GM10248 (cell line): ENCODE measurements at regions not wholly inside any gene's neighbourhood (a gene's known extent, or its start where the extent isn't known, plus 50 kb on each side); places are given as distances from the start of the nearest gene placed in this dataset.
"Not testable (repeated sequence)": the region's sequence is repeated elsewhere in the genome, so short reads cannot be mapped to it uniquely, and the experiment has no call there.

Experiments used
- CTCF ChIA-PET: fragments of 300-600 bp; sonication (Branson Sonifier 250); formaldehyde crosslinking; extraction: SDS; loops from one replicate; lab custom pipeline; 2021; ENCODE audit warnings: antibody characterized with exemption; lab: Yijun Ruan, JAX
- POLR2A ChIA-PET: fragments of 350-650 bp; sonication (Branson Sonifier 250); formaldehyde crosslinking; extraction: SDS; loops from one replicate; lab custom pipeline; 2020; ENCODE audit warnings: antibody characterized with exemption; lab: Yijun Ruan, JAX
- DNase-seq: peaks from one replicate; pipeline ENCODE4 v3.0.0; 2012; ENCODE audit errors: extremely low spot score
- TF ChIP-seq, protein P1 (sequence below): IDR thresholded peaks from 2 replicates; pipeline ENCODE4 v1.5.1; 2012; ENCODE audit warnings: mild to moderate bottlenecking, low read depth; ENCODE audit errors: extremely low read depth, missing control alignments, control extremely low read depth

DNA sequence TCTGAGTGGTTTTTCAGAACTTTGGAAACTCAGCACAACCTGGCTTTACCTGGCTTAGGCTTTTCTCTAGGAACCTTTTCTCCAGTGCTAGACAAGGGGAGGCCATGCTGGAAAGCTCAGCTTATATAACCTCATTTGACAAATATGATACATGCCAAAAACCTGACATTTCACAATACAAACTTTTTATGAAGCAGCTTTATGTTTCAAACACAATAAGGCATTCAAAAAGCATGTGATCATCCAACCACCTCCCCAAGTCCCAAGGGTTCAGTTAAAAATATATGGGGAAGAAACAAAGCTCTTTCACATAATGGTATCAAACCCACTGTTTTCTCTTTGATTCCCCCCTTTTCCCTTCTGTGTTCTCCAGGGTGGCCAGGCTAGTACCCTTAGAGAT is 63.7 kb downstream of the ZC3H11B start:
- ChIA-PET POLR2A (no interaction called here), CTCF (interaction anchor here (1.1 to 10.5 kb wide), 5 partner anchors 9 to 99 kb away, joined by 3 to 82 read pairs (median 6); no protein-coding TSS in a partner anchor)
- TF ChIP-seq, protein P1, sequence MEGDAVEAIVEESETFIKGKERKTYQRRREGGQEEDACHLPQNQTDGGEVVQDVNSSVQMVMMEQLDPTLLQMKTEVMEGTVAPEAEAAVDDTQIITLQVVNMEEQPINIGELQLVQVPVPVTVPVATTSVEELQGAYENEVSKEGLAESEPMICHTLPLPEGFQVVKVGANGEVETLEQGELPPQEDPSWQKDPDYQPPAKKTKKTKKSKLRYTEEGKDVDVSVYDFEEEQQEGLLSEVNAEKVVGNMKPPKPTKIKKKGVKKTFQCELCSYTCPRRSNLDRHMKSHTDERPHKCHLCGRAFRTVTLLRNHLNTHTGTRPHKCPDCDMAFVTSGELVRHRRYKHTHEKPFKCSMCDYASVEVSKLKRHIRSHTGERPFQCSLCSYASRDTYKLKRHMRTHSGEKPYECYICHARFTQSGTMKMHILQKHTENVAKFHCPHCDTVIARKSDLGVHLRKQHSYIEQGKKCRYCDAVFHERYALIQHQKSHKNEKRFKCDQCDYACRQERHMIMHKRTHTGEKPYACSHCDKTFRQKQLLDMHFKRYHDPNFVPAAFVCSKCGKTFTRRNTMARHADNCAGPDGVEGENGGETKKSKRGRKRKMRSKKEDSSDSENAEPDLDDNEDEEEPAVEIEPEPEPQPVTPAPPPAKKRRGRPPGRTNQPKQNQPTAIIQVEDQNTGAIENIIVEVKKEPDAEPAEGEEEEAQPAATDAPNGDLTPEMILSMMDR = no peak
- DNase-seq = no peak

DNA sequence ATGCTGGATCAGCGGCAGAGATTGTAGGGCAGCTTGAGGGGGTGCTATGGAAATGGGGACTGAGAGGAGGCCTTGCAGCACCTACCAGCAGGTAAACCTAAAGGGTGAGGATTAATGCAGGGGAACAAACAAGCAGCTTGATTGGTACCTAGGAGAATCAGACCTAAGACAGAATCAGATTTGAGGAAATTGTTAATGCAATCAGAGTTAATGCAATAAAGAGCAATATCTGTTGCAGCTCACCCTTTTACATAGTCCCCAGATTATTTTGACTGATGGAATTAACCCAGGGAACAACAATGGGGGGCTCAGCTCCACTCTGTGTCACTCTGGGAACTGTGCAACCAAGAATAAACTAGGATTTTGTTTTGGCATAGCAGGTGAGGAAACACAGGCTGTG is 64.5 kb downstream of the ZC3H11B start:
- CTCF ChIA-PET = interaction anchor here (1.2 to 10.5 kb wide), 3 partner anchors 10 to 99 kb away, joined by 3 to 82 read pairs (median 6); no protein-coding TSS in a partner anchor
- TF ChIP-seq, protein P1 = no peak
- DNase-seq = no peak
- POLR2A ChIA-PET = no interaction called here

DNA sequence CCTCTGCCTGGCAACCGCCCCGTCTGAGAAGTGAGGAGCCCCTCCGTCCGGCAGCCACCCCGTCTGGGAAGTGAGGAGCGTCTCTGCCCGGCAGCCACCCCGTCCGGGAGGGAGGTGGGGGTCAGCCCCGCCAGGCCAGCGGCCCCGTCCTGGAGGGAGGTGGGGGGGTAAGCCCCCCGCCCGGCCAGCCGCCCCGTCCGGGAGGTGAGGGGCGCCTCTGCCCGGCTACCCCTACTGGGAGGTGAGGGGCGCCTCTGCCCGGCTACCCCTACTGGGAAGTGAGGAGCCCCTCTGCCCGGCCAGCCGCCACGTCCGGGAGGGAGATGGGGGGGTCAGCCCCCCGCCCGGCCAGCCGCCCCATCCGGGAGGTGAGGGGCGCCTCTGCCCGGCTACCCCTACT is 67.1 kb downstream of the ZC3H11B start:
- DNase-seq, POLR2A ChIA-PET, CTCF ChIA-PET: not testable (repeated sequence)

DNA sequence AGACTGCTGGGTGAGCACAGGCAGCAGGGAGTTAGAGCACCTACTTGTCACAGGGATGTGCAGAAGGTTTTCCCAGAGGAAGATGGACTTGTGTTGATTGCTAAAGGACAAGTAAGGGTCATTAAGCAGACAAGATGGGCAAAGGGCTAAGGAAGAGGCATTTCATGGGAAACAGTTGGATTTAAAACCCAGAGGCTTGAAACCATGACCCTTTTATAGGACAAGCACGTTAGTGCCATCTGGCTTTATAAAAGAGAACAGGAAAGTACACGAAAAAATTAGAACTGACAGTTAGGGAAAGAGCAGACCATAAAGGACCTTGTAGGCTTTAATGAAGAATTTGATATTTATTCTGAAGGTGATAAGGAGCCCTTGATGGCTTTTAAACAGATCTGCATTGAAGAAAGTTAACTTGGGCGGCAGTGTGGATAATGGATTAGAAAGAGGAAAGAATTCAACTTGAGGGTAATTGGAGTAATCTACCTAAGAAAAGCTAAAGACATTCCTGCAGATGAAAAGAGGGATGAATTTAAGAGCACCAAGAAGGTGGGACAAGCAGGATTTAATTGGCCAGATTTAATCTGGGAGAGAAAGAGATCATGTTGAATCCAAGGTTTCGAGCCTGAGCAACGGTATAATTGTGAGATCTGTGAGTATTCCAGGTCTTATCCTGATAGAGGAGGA is 68.6 kb downstream of the ZC3H11B start:
- DNase-seq = peak; percentile 15
- TF ChIP-seq, protein P1 = no peak
- CTCF ChIA-PET = interaction anchor here (1.2 to 1.4 kb wide), 2 partner anchors 10 to 22 kb away, joined by 3 to 4 read pairs; no protein-coding TSS in a partner anchor
- POLR2A ChIA-PET = no interaction called here

DNA sequence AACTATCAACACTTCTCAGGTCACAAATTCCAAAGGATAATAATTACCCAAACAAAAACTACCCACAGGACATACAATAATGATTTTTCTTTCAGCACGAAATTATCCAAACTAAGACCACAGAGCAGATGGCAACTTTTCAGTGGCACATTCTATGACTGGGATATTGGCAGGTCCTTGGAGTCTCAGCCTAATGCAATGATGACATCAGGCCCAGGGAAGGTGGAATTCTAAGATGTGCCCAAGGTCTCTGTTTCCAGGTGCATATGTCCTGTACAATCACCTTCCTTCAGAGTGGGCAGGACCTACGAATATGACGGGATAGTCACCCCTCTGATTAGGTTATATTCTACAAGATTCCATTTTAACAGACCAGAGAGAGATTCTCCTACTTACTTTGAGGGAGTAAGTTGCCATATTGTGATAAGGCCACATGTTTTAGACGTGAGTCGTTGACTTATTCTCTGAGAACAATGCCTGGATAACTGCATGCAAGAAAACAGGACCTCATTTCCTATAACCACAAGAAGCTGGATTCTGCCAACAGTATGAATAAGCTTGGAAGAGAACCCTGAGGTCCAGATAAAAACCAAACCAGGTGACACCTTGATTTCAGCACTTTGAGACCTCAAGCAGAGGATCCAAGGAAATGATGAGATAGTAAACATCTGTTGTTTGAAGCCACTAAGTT is 69.9 kb downstream of the ZC3H11B start:
- POLR2A ChIA-PET = no interaction called here
- TF ChIP-seq, protein P1 = no peak
- CTCF ChIA-PET = interaction anchor here (0.8 to 1.1 kb wide), 3 partner anchors 11 to 83 kb away, joined by 3 to 4 read pairs (median 3); no protein-coding TSS in a partner anchor
- DNase-seq = no peak

DNA sequence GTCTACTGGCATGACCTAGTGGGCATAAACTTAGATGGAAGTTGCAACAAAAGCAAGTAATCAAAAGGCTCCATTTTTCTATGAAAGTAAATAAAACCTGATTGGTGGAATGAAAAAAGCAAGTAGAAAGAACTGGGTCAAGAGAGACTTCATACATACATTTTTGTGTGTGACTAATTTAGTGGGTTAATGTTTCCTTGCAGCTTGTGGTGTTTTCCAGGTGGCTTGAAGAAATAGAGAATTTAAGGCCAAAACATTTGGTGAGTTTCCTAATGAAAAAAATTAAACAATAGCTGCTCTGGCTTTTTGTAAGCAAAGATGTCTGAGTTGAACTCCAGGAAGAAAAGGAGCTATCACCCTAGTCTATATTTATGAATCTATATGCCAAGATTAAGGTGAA is 71.0 kb downstream of the ZC3H11B start:
- POLR2A ChIA-PET = interaction anchor here (0.6 kb wide), 1 partner anchor 43 kb away, joined by 3 read pairs; no protein-coding TSS in a partner anchor
- no peak for DNase-seq
- TF ChIP-seq, protein P1 = no peak
- CTCF ChIA-PET = interaction anchor here (0.7 to 8.1 kb wide), 6 partner anchors 10 to 156 kb away, joined by 3 to 82 read pairs (median 3); no protein-coding TSS in a partner anchor

DNA sequence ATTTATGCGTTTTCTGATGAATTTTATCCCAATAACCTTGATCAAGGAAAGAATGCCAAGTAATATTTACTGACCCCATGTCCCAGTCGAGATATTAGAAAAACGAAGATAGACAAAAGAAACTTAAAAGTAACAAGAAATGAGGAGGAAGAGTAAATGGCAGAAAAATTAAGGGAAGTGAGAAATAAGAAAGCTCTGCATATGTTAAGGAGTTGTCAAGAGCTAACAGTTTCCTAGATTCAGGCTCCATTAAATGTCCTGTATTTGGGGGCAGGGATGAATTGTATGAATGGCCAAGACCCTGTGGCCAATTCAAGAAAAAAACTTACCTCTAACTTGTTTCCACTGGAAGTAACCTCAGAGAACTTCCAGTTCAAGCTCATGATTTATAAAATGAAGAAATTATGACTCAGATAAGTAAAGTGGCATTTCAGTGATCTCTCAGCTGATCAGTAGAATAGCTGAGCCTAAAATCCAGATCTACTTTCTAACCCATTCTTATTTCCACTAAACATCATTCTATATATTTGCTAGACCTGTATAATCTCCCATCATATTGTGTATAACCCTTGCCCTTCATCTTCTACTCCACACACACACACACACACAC is 73.2 kb downstream of the ZC3H11B start:
- CTCF ChIA-PET = interaction anchor here (1.0 to 8.1 kb wide), 6 partner anchors 12 to 121 kb away, joined by 3 to 82 read pairs (median 6); no protein-coding TSS in a partner anchor

More for the DNA sequence above, 73.2 kb downstream of the ZC3H11B start:
- POLR2A ChIA-PET = no interaction called here
- TF ChIP-seq, protein P1 = no peak
- no peak for DNase-seq
